NCI-H1930 (cell line): ENCODE measurements at regions not wholly inside any gene's neighbourhood (a gene's known extent, or its start where the extent isn't known, plus 50 kb on each side); places are given as distances from the start of the nearest gene placed in this dataset.
"Not testable (repeated sequence)": the region's sequence is repeated elsewhere in the genome, so short reads cannot be mapped to it uniquely, and the experiment has no call there.

Source experiments
- DNase-seq, 2 experiments: peaks; one replicate each; lab custom pipeline; 2025; lab: John Stamatoyannopoulos, UW

- DNase-seq = no peak
Observed at GRCh38 chr2:83261591-83262136, 1197.4 kb downstream of the SUCLG1 start.

DNA sequence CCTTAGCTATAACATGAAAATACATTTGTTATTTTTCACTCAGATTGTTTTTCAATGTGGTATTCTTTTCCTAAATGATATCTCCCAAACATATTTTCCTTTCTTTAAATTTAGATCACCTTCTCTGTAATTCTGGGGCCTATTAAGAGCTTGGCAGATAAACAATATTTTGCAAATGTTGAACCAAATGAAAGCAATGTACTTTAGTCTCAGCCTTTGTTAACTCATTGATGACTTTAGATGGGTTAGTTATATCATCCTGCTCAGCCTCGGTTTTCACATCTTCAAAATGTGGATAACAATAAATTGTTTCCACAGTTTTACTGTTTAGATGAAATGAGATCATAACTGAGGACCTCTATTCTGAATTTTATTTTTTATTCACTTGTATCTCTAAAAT lies 1205.2 kb downstream of the SUCLG1 start:
- DNase-seq = no peak

GRCh38 chr2:83251321-83251872 lies 1207.7 kb downstream of the SUCLG1 start:
- no peak for DNase-seq

GRCh38 chr2:83245806-83246537 lies 1213.1 kb downstream of the SUCLG1 start:
- not testable (repeated sequence) for DNase-seq

DNA sequence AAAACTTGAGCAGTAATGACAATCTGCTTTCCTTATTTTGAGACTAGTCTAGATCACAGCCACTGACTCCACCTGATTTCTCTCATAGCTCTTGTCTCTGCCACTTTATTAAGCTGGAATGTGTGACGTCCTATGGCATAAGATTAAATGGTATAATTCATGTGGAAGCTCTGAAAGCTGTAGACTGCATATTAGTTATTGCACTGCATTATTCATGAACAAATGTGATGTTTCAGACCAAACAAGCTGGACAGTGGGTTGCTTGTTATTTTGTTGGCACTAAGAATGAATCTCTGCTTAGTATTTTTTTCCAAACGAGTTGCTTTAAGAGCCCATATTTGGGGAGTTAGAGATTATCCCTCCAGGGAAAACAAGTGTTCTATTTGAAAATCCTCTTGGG lies 1218.5 kb downstream of the SUCLG1 start:
- DNase-seq = no peak

GRCh38 chr2:83238111-83238510 lies 1221.0 kb downstream of the SUCLG1 start:
- DNase-seq = no peak

DNA sequence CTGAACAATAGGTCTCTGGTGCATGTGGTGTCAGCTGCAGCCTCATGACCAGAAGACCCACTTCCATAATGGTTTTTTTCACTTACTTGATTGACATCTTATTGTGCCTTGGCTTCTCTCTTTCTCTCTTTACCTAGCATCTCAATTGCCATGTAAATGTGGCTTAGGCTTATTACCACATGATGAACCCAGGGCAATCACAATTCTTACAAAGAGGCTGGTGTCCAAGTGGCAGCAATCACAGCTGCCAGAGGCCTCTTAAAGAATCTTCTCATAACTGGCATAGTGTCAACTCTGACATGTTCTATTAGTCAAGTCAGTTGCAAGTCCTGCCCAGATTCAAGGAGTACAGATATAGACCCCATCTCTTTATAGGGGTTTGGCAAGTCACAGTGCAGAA lies 1224.8 kb downstream of the SUCLG1 start:
- DNase-seq = no peak

- no peak for DNase-seq
Observed at GRCh38 chr2:83233781-83234180, 1225.3 kb downstream of the SUCLG1 start.

DNA sequence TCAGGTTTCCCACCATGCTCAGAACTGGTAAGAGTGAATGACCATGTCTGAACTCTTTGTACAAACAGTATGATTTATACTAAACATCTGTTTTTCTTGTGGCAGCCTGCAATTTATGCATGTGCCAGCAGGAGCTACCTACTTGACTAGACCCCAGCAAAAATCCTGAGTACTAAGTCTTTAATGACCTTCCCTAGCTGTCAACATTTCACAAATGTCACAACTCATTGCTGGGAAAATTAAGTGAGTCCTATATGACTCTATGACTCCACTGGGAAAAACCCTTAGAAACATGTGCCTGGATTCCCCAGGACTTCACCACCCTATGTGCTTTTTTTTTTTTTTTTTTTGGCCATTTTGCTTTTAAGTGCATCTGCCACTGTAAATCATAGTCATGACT lies 1225.8 kb downstream of the SUCLG1 start:
- DNase-seq = no peak

- no peak for DNase-seq
Observed at GRCh38 chr2:83229443-83229842, 1229.6 kb downstream of the SUCLG1 start.

- DNase-seq = no peak
Observed at GRCh38 chr2:83224591-83225200, 1234.4 kb downstream of the SUCLG1 start.

DNA sequence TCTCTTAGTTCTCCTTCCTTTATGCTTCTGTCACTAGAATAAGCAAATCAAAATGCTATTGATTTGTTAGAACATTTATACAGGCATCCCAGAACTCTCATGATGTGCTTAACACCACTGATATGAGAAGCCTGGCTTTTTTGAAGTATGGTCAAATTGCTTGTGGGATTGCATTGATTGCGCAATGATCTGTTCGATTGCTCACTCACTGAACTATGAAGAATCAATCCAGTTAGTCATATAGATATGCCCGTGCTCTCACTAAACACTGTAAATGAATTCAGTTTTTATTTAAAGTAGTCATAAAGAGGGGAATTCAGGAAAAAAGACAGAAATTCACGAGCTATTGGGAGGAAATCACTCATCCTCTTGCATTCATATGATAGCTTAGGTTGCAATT lies 1237.8 kb downstream of the SUCLG1 start:
- no peak for DNase-seq

DNA sequence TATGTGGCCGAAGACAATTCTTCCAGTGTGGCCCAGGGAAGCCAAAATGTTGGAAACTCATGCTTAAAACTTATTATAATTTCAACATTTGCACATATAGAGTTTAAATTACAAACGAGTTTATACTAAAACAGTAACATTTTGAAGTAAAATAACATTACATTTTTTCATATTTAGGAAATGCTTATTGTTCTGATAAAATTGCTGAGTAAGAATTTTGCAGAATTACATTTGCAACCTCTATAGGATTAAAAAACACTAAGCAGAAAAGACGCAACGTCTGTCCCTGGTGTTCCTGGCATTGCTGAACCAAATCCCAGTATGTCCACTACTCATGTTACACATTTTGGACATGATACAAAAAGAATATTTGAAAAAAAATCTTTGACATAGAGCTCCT lies 1241.2 kb downstream of the SUCLG1 start:
- DNase-seq = no peak

- DNase-seq = no peak
Observed at GRCh38 chr2:83196225-83196624, 1262.9 kb downstream of the SUCLG1 start.

DNA sequence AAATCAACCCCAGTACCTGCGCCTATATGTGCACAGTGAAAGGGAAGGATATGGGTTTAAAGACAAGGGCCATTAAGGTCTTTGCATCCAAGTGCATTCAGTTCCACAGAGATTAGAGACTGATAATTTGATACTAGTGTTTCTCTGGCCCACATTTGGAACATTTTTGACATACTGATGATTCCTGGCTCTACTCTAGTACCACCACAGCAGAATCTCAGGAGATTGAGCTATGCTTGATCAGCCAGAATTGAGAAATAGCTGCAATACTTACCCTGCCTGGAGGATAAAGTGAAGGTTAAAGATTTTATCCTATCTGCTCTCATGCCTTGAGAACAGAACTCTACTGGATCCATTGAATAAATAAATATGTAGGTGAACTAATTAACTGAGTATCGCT lies 1267.8 kb downstream of the SUCLG1 start:
- no peak for DNase-seq

GRCh38 chr2:83186105-83186760 lies 1272.8 kb downstream of the SUCLG1 start:
- no peak for DNase-seq

DNA sequence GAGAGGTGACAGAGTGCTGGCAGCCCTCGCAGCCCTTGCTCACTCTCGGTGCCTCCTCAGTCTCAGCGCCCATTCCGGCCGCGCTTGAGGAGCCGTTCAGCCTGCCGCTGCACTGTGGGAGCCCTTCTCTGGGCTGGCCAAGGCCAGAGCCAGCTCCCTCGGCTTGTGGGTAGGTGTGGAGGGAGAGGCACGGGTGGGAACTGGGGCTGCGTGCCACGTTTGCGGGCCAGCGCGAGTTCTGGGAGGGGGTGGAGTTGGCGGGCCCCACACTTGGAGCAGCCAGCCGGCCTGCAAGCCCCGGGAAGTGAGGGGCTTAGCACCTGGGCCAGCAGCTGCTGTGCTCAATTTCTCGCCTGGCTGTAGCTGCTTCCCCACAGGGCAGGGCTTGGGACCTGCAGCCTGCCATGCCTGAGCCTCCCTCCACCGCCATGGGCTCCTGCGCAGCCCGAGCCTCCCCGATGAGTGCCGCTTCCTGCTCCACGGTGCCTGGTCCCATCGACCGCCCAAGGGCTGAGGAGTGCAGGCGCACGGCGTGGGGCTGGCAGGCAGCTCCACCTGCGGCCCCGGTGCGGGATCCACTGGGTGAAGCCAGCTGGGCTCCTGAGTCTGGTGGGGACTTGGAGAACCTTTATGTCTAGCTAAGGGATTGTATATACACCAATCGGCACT lies 1278.1 kb downstream of the SUCLG1 start:
- DNase-seq = not testable (repeated sequence)

DNA sequence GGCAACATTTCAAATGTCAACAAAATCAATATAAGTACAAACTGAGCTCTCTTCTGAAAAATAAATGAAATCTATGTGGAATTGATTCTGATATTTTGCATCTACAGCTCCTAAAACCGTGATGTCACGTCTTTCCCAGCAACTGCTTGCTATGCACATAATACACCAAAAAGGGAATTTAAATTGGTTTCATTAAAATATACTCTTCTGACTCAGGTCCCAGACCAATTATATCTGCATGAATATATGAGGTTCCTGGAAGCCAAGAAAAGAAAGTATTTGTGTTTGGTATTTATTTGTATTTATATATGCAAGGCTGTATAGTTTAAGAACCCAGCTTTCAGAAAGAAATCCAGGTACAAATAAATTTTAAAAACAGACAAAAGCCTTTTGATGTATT lies 1282.5 kb downstream of the SUCLG1 start:
- DNase-seq = no peak

GRCh38 chr2:83172841-83173240 lies 1286.2 kb downstream of the SUCLG1 start:
- DNase-seq = no peak

- no peak for DNase-seq
Observed at GRCh38 chr2:83168377-83168776, 1290.7 kb downstream of the SUCLG1 start.

DNA sequence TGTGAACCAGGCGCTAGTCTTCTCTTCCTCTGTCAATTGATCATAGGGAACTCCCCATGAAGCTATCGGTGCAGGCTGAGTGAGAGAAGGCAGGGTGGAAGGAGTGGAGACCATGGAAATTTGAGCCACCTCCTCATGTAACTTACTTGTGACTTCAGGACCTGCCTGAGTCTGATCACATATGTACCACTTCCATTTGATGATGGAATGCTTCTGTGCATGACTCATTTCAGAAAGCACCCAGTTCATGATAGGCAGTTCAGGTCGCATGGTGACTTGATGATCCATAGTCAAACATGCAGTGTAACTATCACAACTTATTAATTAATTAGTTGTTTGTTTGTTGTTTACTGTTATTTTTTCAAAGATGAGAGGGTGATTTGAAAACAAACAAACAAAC lies 1296.7 kb downstream of the SUCLG1 start:
- DNase-seq = no peak

GRCh38 chr2:83160571-83160970 lies 1298.5 kb downstream of the SUCLG1 start:
- DNase-seq = no peak
